HG03108 (cell line): ENCODE measurements at regions not wholly inside any gene's neighbourhood (a gene's known extent, or its start where the extent isn't known, plus 50 kb on each side); places are given as distances from the start of the nearest gene placed in this dataset.

Experiments
- ATAC-seq: cut with Tn5 transposase; IDR thresholded peaks from one replicate; pipeline ENCODE4 v1.9.1; 2021; ENCODE audit warnings: moderate library complexity; ENCODE audit not compliant: unreplicated experiment

DNA sequence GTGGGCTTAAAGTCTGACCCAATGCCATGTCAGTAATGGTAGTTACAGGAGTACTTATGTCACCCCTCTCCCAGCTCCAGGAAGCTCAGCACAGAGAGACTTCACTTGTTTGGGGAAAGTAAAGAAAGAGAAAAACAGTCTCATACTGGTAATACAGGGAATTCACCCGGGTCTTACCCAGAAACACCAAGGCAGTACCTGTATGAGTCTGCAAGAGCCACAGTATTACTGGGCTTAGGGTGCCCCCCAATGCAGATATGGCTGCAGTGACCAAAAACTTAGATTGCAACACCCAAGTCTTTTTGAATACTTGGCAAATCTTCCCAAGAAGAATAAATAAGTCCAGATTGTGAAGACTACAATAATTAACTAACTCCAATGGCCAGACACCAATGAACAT lies 622.1 kb downstream of the IGSF11 start:
- ATAC-seq, result peak; percentile 63

DNA sequence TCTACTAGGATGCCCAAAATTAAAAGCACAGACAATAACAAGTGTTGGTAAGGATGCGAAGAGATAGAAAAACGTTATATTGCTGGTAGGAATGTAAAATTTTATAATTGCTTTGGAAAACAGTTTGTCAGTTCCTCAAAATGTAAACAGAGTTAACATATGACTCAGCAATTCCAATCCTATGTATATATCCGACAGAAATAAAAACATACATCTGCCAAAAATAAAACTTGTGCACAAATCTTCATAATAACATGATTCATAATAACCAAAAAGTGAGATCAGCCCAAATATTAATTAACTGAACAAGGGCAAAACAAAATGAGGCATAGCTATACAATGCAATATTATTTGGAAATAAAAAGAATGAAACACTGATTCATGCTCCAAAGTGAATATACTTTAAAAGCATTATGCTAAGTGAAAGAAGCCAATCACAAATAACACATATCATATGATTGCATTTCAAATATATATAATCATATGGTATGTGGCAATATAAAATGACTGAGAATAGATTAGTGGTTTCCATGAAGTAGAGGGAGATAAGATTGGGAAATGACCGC lies 609.3 kb downstream of the IGSF11 start:
- no peak for ATAC-seq

GRCh38 chr3:118433825-118434224 lies 600.8 kb downstream of the IGSF11 start:
- ATAC-seq, result no peak

DNA sequence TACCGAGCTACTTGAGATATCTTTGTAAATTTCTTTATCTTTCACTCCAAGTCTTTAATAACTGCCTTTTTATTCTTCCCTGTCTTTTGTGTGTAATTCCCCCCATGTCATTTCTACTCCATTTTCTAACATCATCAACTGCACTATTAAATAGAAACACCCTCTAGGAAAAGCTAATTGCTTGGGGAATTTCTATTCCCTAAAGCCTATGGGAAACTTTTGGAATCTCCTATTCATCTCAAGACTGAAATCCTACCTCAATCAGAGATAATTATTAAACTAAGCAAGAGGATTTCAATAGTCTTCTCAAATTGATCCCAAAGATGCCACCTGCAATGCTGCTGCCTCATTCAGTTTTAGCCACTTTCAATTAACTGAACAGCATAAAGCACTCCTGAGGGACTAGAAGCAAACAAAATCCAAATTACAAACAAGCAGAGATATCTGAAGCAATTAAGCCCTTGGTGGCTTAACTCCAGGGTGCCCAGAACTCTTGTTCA lies 598.7 kb downstream of the IGSF11 start:
- no peak for ATAC-seq

DNA sequence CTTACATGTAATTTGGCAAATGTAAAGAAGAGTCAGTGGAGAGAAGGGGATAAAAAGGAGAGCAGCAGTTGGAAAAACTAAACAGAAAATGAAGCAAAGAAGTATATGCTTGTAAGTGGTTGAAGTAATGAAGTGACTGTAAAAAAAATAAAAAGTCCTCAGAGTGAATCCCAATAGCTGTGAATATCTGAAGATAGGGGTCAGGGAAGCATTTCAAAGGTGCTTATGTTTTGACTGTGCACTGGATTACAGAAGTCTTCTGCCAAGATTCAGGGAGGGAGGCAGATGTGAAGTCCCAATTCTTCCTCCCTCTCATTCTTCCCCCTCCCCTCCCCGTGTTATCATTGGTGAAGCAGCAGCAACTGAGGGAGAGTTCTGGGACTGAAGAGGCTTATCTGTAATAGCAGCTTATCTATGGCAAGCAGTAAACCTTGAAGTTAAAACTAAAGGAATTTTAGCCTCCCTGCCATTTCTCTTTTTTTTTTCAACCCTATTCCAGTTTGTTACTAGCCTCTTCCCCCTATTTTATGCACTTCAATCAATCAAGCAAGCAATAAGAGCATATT lies 597.9 kb downstream of the IGSF11 start:
- ATAC-seq, result no peak

GRCh38 chr3:118445036-118445435 lies 589.6 kb downstream of the IGSF11 start:
- ATAC-seq, result no peak

DNA sequence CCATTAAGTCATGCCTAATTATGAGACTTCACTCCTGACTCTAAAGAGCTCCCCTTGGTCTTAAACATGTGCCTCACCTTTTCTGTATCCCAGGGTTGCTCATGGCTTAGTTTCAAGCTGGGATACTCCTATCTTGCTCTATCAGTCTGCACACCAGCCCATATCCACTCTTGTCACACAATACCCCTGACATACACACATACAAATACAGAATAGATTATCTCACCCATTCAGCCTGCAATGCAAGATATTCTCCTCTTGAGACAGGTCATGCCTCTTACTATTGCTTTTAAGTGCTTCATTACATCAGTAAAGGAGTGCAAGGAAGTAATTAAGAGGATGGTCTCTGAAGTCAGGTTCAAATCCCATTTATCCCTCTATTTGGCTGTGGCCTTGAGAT lies 587.3 kb downstream of the IGSF11 start:
- ATAC-seq, result no peak

GRCh38 chr3:118466795-118467330 lies 567.8 kb downstream of the IGSF11 start:
- ATAC-seq, result no peak

GRCh38 chr3:118468801-118469200 lies 565.8 kb downstream of the IGSF11 start:
- ATAC-seq, result no peak

DNA sequence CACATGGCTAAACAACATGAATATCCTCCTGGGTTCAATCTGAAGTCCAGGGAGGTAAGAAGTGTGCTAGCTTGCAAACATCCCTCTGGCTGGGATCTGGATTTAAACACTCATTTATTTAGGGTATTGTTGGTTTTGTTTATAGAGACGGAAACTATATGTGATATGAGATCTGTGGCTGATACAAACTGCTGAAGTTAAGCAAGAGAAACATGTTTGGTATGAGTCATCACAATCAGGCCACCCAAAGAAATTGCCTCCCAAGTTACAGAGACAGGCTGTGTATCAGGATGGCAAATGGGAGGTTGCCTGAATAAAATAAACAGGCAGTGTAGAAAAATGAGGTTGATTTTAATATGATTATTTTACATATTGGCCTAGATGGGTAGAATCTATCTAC lies 562.1 kb downstream of the IGSF11 start:
- no peak for ATAC-seq

- ATAC-seq, result no peak
Measured at GRCh38 chr3:118473343-118473742, 561.3 kb downstream of the IGSF11 start.

DNA sequence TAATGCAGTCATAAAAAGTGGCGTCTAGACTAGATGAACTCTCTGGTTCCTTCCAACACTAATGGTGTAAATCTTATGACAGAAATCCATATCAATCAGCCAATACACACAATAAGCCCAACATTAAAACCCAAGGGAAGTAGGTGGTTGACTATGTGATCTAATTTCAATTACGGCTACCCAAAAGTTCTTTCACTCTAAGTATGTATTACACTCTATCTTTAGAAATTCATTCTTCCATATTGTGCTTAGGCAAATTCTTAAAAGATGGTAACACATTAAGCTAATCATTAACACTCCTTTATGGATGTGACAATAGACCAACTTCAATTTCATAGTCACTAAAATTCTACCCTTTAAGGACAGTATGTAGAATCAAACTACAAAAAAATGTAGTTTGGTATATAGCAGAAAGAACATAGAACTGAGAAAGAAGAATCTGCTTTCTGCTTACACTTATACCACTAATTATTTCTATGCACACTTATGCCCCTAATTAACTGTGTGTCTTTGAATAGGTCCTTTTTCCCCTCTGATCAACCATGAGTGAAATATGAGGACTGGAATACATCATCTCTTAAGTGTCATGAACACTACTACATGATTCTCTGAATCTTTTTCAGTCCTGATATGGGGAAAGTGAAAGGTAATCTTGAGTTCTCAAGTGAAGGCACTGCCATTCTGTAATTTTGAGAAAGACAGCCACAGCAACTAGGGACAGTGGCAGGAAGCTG lies 557.6 kb downstream of the IGSF11 start:
- ATAC-seq, result no peak

- no peak for ATAC-seq
Measured at GRCh38 chr3:118477768-118478167, 556.9 kb downstream of the IGSF11 start.

- ATAC-seq, result no peak
Measured at GRCh38 chr3:118478706-118479276, 555.9 kb downstream of the IGSF11 start.

DNA sequence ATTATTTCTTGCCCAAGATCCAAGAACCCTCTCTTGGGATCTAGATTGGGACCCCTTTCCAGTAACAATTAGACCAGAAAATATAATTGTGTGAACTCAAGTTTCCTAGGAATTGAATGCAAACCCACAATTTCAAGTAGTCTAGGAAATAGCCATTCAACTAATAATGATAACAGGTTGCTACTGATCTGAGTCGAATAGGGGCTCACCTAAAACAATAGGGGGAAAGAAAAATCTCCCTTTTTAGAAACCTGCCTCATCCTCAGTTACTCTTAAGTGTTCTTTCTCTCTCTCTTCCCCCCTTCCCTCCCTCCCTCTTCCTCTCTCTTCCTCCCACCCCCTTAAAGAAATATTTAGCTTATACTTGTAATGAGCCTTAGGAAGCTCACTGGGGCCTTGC lies 555.3 kb downstream of the IGSF11 start:
- no peak for ATAC-seq

DNA sequence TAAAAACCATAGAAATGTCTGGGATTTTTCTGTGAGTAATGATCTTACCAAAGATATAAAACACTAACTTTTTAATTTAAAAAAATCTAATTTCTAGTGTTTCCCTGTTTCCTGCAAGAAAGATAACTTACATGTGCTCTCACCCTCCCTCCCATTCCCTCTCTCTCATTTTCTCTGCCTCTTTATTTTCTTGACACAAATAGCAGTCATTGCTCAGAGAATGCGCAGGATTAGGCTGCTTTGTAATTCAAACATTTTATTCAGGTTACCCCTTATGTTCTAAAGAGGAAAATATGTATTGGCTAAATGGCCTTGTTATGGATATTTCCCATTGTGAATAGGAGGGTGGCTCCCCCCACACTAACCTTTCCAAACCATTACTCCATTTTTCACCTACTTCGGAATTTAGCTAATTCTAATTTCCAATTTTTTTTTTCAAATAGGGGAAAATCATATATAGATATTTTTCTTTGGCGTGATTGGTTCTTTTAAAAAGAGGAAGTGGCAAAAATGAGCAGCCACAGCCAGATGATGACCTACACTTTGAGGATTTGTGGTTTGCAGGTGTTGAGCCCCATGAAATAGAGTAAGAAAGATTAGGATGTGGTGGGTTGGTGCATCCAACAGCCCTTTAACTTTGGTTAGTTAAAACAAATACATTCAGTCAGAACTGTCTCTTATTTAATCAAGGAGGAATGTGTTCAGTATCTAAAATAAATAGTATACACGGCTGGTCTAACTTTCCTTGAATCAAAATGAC lies 554.4 kb downstream of the IGSF11 start:
- no peak for ATAC-seq

GRCh38 chr3:118485693-118486092 lies 549.0 kb downstream of the IGSF11 start:
- ATAC-seq, result no peak

DNA sequence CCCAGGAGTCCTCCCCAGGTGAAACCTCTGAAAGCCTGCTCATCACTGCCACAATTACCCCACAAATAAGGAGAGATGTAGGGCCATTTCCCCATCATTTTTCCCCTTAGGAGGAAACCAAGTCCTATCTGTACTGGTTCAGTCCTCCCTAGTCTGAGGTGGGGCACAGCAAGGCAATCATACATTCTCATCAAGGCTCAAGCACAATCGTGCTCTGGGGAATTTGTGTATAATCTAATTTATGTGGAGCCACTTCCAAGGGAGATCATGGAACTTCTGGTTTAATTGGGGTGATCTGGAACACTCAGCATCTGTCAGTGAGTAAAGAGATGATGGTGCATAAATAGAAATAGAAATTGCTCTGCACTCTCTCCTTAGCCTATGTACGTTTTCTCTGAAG lies 546.9 kb downstream of the IGSF11 start:
- ATAC-seq, result no peak

- no peak for ATAC-seq
Measured at GRCh38 chr3:118488732-118489131, 545.9 kb downstream of the IGSF11 start.

- no peak for ATAC-seq
Measured at GRCh38 chr3:118495206-118495605, 539.4 kb downstream of the IGSF11 start.

- ATAC-seq, result no peak
Measured at GRCh38 chr3:118497274-118497673, 537.4 kb downstream of the IGSF11 start.
